SK-N-MC (cell line): ENCODE measurements at regions not wholly inside any gene's neighbourhood (a gene's known extent, or its start where the extent isn't known, plus 50 kb on each side); places are given as distances from the start of the nearest gene placed in this dataset.
A peak's percentile ranks its signal among the peaks of the same experiment; 100 is the strongest.

Source experiments
- DNase-seq: peaks from one replicate; pipeline ENCODE4 v3.0.0-alpha.2; 2011; ENCODE audit warnings: low read depth, low spot score
- H3K27ac ChIP-seq: fragments of 200-600 bp; sonication (generic); 2 replicates; pipeline ENCODE4 v1.5.1; 2016; ENCODE audit warnings: mixed run types
- H3K36me3 ChIP-seq: fragments of 200-600 bp; sonication (generic); 2 replicates; pipeline ENCODE4 v1.6.1; 2017; ENCODE audit warnings: antibody characterized with exemption, low read length, mixed read lengths; ENCODE audit not compliant: insufficient read depth
- H3K4me3 ChIP-seq: fragments of 200-600 bp; sonication (generic); 2 replicates; pipeline ENCODE4 v1.5.1; 2016
- H3K9ac ChIP-seq: fragments of 200-600 bp; sonication (generic); 2 replicates; pipeline ENCODE4 v1.8.0; 2017; ENCODE audit warnings: mixed run types, mixed read lengths; ENCODE audit not compliant: insufficient read length
- H3K9me3 ChIP-seq: fragments of 200-600 bp; sonication (generic); 2 replicates; pipeline ENCODE4 v1.6.1; 2017; ENCODE audit warnings: low read depth, mild to moderate bottlenecking, antibody characterized with exemption, low read length, moderate library complexity, mixed read lengths
- EZH2 ChIP-seq: fragments of 200-600 bp; sonication (generic); IDR thresholded peaks from one replicate; pipeline ENCODE4 v1.6.1; 2017; ENCODE audit warnings: antibody characterized with exemption
- FOXP2 ChIP-seq: optimal IDR thresholded peaks from 2 replicates; pipeline ENCODE3; 2011; ENCODE audit warnings: mild to moderate bottlenecking, moderate library complexity; ENCODE audit not compliant: insufficient read depth; ENCODE audit errors: extremely low read length, control extremely low read depth
- POLR2AphosphoS5 ChIP-seq: IDR thresholded peaks from 2 replicates; pipeline ENCODE4 v1.6.1; 2012; ENCODE audit warnings: mild to moderate bottlenecking, low read depth, low read length, borderline replicate concordance

DNA sequence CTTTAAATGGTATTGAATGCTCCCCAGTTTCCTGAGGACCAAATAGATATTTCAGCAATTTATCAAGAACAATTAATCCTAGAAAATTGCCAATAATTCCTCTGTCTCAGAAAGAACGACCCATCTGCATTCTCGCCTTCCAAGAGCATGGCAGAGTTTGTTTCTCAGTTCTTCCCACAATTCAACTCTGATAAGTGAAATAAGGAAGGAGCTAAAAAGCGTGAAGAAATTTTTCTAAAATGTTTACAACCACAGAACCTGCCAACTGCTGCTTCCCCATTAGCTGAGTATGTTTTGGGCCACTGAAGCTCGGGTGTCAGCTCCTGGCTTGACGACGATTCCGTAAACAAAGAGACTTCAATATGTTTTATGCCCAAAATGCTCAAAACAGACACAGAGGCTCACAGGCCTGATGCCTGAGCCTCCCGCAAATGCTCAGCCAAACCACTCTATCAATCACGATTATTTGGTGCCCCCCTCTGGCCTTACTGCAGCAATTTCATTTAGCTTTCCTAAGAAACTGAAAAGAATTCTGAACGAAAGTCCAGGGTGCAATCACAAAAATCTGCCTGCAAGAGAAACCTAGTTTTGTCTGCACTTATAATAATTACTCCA, 259.2 kb upstream of the CCDC54 start:
- TF ChIP-seq FOXP2 (peak; percentile 63), POLR2AphosphoS5 (no peak)
- DNase-seq: peak; percentile 71
- Histone ChIP-seq H3K4me3 (peak overlapping the region; percentile 26; the same call in 1 of the 2 replicates), H3K36me3 (no peaks in the 10 kb centered on the region), H3K9ac (peak overlapping the region; percentile 30), H3K27ac (peak overlapping the region; percentile 12; the same call in 1 of the 2 replicates), H3K9me3 (no peaks in the 10 kb centered on the region)

DNA sequence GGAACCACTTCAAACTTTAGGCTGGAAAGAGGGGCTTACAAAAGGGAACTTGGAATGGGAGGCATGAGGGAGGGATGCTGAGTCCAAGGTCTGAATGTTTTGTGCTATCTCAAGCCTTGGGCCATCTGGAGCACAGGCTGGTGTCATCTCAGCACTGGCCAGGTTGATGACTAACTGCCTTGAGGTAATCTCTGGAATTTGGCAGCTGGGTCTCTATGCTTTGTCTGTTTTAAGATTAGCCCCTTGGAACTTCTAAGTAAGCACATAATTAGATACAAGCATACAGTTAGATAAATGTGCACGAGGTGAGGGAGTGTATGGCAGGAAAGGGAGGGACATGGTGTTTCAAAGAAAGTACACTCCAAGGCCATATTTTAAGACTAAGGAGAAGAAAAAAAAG, 252.4 kb upstream of the CCDC54 start:
- H3K4me3 ChIP-seq: no peak overlapping the region
- no peak for DNase-seq

DNA sequence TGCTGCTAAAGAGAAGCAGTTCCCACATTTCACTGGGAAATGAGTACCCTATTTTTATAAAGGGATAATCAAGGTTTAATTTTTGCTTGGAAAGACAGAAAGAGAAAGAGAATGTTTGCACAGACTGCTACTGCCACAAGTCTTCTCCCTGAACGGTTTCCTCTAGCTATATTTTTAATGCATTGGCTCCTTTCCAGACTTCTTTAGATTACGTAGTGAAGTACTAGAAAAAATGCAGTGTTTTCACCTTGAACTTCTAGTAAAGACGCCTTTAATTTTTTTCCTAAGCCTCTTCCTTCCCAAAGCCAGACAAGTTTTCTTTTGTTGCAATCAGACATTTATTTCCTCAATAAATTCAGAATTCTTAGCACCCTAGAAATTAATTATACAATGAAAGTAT, 248.3 kb upstream of the CCDC54 start:
- H3K4me3 ChIP-seq: peak overlapping the region; percentile 17; the same call in 1 of the 2 replicates
- no peaks in the 10 kb centered on the region for H3K9me3 ChIP-seq
- H3K27ac ChIP-seq: no peak overlapping the region
- no peaks in the 10 kb centered on the region for H3K36me3 ChIP-seq
- TF ChIP-seq POLR2AphosphoS5: no peak
- H3K9ac ChIP-seq: no peak overlapping the region
- peak; percentile 53 for DNase-seq

More for the DNA sequence above, 252.4 kb upstream of the CCDC54 start:
- Histone ChIP-seq H3K36me3 (no peaks in the 10 kb centered on the region), H3K27ac (no peak overlapping the region), H3K9ac (no peak overlapping the region), H3K9me3 (no peaks in the 10 kb centered on the region)
- TF ChIP-seq POLR2AphosphoS5 (no peak), EZH2 (no peak), FOXP2 (no peak)

DNA sequence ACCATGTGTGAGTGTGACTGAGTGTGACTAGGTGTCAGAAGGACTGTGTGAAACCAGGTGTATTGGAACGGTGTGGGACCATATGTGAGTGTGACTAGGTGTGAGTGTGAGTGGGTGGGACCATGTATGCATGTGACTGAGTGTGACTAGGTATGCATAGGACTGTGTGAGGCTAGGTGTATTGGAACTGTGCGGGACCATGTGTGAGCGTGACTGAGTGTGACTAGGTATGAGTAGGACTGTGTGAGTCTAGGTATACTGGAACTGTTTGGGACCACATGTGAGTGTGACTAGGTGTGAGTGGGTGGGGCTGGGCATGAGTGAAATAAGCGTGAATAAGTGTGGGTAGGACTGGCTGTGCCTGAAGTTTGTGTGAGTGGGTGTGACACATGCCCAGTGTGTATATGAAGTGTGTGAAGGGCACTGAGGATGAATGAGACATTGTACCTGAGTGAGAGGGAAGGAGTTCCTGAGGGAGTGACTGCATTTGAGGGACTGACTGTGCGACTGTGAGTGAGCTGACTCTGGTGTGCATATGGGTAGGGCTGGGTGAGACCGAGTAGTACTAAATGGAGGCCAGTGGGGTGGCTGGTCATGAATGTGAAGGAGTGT, 247.0 kb upstream of the CCDC54 start:
- Histone ChIP-seq H3K36me3 (no peaks in the 10 kb centered on the region), H3K9me3 (no peaks in the 10 kb centered on the region), H3K27ac (no peak overlapping the region), H3K4me3 (no peak overlapping the region), H3K9ac (no peak overlapping the region)
- DNase-seq: no peak
- TF ChIP-seq EZH2 (no peak), FOXP2 (no peak), POLR2AphosphoS5 (no peak)

DNA sequence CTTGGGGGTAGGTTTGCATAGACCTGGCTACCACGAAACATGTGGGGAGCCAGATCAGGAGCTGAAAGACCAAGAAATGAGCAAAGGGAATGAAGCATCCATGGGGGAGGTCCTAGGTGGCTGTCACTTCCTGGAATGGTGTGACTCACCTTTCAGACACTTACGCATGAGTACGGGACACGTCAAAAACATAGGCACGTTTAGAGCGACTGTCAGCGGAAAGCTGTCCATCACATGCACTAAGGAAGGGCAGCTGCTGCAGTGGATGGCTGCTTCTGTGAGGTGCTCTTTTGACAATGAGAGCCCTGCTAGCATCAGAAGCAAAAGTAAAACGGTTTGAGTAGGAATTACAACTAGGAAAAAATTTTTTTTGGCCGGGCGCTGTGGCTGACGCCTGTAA, 244.6 kb upstream of the CCDC54 start:
- Histone ChIP-seq H3K4me3 (no peak overlapping the region), H3K9me3 (no peaks in the 10 kb centered on the region)
- DNase-seq: no peak

DNA sequence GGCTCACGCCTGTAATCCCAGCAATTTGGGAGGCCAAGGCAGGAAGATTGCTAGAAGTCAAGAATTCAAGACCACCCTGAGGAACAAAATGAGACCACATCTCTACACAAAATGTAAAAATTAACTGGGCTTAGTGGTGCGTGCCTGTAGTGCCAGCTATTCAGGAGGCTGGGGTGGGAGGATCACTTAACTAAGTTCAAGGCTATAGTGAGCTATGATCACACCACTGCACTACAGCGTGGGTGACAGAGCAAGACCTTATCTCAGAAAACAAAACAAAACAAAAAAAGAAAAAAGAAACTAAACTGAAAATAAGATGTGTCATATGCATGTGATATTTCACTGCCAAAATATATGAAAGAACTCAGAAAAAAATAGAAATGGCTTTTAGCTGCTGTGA, 243.3 kb upstream of the CCDC54 start:
- no peaks in the 10 kb centered on the region for H3K36me3 ChIP-seq

More for the DNA sequence above, 244.6 kb upstream of the CCDC54 start:
- no peak overlapping the region for H3K27ac ChIP-seq
- H3K9ac ChIP-seq: no peak overlapping the region
- H3K36me3 ChIP-seq: no peaks in the 10 kb centered on the region
- TF ChIP-seq FOXP2 (no peak), POLR2AphosphoS5 (no peak), EZH2 (no peak)

DNA sequence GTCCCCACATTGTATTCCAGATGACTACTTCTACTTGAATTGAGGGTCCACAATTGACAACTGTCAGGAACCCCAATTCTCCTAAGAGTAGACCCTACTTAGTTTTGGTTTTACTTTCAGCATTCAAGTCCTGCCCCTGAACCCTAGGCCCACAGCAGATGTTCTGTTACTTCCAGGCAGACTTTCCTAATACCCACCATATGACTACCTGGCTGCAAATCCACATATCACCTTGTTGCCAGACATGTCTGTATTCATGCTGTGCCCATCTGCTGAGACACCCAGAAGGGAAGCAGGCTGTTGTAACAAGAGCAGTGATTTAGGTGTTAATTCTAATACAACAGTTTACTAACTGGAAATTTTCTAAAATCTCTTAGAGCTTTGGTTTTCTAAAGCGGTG, 235.1 kb upstream of the CCDC54 start:
- DNase-seq: no peak
- H3K4me3 ChIP-seq: no peak overlapping the region
- TF ChIP-seq FOXP2 (no peak), EZH2 (no peak)

More for the DNA sequence above, 243.3 kb upstream of the CCDC54 start:
- Histone ChIP-seq H3K9me3 (no peaks in the 10 kb centered on the region), H3K27ac (no peak overlapping the region), H3K9ac (no peak overlapping the region), H3K4me3 (no peak overlapping the region)
- no peak for TF ChIP-seq FOXP2
- no peak for DNase-seq

DNA sequence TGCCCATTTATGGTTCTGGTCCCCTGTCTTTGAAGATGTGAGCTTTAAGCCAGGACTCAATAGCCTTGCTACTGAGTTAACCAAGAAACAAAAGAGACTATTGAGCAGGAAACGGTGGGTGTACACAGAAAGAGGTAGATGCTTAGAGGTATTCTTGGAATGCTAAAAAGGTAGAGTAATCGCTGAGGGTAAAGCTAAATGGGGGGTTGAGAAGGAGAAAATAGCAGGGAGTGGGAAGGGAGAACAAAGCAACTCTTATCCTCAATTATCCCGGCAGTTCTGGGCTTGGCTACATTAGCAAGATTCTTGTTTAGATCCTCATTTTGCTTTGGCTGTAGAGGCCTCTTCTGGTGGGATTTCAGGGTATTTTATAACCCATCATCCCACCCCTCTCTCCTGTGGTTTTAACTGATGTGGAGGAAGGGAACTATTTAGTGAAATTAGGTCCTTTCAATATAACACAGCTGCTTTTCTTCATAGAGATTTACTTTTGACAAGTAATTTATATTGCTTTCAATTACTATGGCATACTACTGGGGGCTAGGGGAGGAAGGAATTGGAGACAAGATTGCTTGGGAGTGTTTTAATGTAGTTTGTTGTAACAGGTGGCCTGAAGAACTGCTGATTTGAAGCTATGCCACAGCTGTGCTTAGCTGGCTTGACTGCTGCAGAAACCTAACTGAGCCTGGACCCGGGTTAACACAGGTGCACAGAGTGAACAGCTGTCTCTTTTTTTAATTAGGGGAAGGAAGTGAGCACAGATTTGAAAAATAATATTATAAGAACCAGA, 234.3 kb upstream of the CCDC54 start:
- TF ChIP-seq EZH2: no peak
- no peak for TF ChIP-seq POLR2AphosphoS5
- no peak for TF ChIP-seq FOXP2
- Histone ChIP-seq H3K9ac (no peak overlapping the region), H3K9me3 (no peaks in the 10 kb centered on the region), H3K4me3 (no peak overlapping the region), H3K36me3 (no peaks in the 10 kb centered on the region), H3K27ac (no peak overlapping the region)
- no peak for DNase-seq

More for the DNA sequence above, 235.1 kb upstream of the CCDC54 start:
- no peak overlapping the region for H3K9ac ChIP-seq
- H3K9me3 ChIP-seq: no peaks in the 10 kb centered on the region
- H3K27ac ChIP-seq: no peak overlapping the region
- no peaks in the 10 kb centered on the region for H3K36me3 ChIP-seq

DNA sequence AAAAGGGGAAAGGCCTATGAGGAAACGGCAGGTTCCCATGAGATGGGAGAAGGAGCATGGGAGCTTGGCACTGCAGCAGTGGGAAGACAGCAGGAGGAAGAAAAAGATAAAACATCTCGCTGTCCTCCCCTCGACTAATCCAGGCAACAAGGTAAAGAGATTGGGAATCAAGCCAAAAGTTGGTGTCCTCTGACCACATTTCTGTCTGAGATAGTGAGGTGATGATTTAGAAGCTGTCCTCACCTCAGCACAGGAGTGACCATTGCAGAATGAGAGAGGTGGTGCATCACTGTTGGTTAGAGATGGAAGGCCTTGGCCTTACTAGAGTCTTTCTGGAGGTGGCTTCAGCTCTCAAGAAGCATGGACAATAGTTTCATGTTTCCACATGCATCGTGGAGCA, 226.6 kb upstream of the CCDC54 start:
- H3K36me3 ChIP-seq: no peaks in the 10 kb centered on the region
- DNase-seq: no peak
- no peak for TF ChIP-seq EZH2

More for the DNA sequence above, 226.6 kb upstream of the CCDC54 start:
- Histone ChIP-seq H3K4me3 (no peak overlapping the region), H3K9me3 (no peaks in the 10 kb centered on the region), H3K9ac (no peak overlapping the region), H3K27ac (no peak overlapping the region)
